NCI-H82 (cell line): ENCODE measurements at regions not wholly inside any gene's neighbourhood (a gene's known extent, or its start where the extent isn't known, plus 50 kb on each side); places are given as distances from the start of the nearest gene placed in this dataset.
"Not testable (repeated sequence)": the region's sequence is repeated elsewhere in the genome, so short reads cannot be mapped to it uniquely, and the experiment has no call there.

Experiments
- DNase-seq: peaks from one replicate; lab custom pipeline; 2025; lab: John Stamatoyannopoulos, UW

- DNase-seq = not testable (repeated sequence)
Measured at GRCh38 chr16:86267657-86268056, 242.7 kb upstream of the FOXF1 start.

- DNase-seq = no peak
Measured at GRCh38 chr16:86270696-86271095, 239.6 kb upstream of the FOXF1 start.

GRCh38 chr16:86272744-86273143, 237.6 kb upstream of the FOXF1 start:
- no peak for DNase-seq

- peak; percentile 52 for DNase-seq
Measured at GRCh38 chr16:86277221-86277620, 233.1 kb upstream of the FOXF1 start.

- DNase-seq = not testable (repeated sequence)
Measured at GRCh38 chr16:86277859-86278258, 232.5 kb upstream of the FOXF1 start.

- peak; percentile 70 for DNase-seq
Measured at GRCh38 chr16:86281421-86281820, 228.9 kb upstream of the FOXF1 start.

- DNase-seq = no peak
Measured at GRCh38 chr16:86283944-86284343, 226.4 kb upstream of the FOXF1 start.

GRCh38 chr16:86285421-86285820, 224.9 kb upstream of the FOXF1 start:
- DNase-seq = no peak

- no peak for DNase-seq
Measured at GRCh38 chr16:86285938-86286921, 224.1 kb upstream of the FOXF1 start.

- no peak for DNase-seq
Measured at GRCh38 chr16:86286991-86287663, 223.2 kb upstream of the FOXF1 start.

GRCh38 chr16:86287664-86288201, 222.6 kb upstream of the FOXF1 start:
- no peak for DNase-seq

GRCh38 chr16:86288716-86289294, 221.5 kb upstream of the FOXF1 start:
- DNase-seq = no peak

GRCh38 chr16:86289304-86289703, 221.0 kb upstream of the FOXF1 start:
- no peak for DNase-seq

GRCh38 chr16:86289907-86290306, 220.4 kb upstream of the FOXF1 start:
- DNase-seq = no peak

- DNase-seq = no peak
Measured at GRCh38 chr16:86291491-86291890, 218.8 kb upstream of the FOXF1 start.

GRCh38 chr16:86292171-86292775, 218.1 kb upstream of the FOXF1 start:
- peak; percentile 97 for DNase-seq

- no peak for DNase-seq
Measured at GRCh38 chr16:86292942-86293341, 217.4 kb upstream of the FOXF1 start.

GRCh38 chr16:86293906-86294305, 216.4 kb upstream of the FOXF1 start:
- DNase-seq = no peak

GRCh38 chr16:86294535-86295196, 215.7 kb upstream of the FOXF1 start:
- DNase-seq = no peak

- peak; percentile 38 for DNase-seq
Measured at GRCh38 chr16:86296256-86296655, 214.1 kb upstream of the FOXF1 start.

- no peak for DNase-seq
Measured at GRCh38 chr16:86297391-86297790, 212.9 kb upstream of the FOXF1 start.
